HG03095 (cell line): ENCODE measurements at regions not wholly inside any gene's neighbourhood (a gene's known extent, or its start where the extent isn't known, plus 50 kb on each side); places are given as distances from the start of the nearest gene placed in this dataset.
"Not testable (repeated sequence)": the region's sequence is repeated elsewhere in the genome, so short reads cannot be mapped to it uniquely, and the experiment has no call there.

Source experiments
- ATAC-seq: cut with Tn5 transposase; IDR thresholded peaks from one replicate; pipeline ENCODE4 v1.9.1; 2021; ENCODE audit warnings: moderate library complexity; ENCODE audit not compliant: unreplicated experiment

DNA sequence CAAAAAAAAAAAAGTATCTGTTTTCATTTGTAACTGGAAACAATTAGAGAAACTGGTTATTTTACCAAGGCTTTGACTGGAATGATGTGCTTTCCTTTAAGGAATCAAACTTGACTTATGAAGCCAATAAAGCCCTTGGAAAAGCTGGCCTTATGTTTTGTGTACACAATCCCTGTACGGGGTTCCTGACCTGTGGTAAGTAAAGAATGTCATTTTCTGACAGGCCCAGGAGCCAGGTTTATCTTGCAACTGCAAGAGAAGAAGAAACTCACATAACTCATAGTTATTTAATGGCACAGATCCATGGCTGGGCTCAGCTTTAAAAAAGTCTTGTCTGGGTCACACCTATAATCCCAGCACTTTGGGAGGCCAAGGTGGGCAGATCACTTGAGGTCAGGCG lies 235.9 kb upstream of the RAI14 start:
- not testable (repeated sequence) for ATAC-seq

- no peak for ATAC-seq
Observed at GRCh38 chr5:34436761-34437501, 219.2 kb upstream of the RAI14 start.

- no peak for ATAC-seq
Observed at GRCh38 chr5:34439601-34440000, 216.5 kb upstream of the RAI14 start.

- not testable (repeated sequence) for ATAC-seq
Observed at GRCh38 chr5:34441767-34442166, 214.4 kb upstream of the RAI14 start.

DNA sequence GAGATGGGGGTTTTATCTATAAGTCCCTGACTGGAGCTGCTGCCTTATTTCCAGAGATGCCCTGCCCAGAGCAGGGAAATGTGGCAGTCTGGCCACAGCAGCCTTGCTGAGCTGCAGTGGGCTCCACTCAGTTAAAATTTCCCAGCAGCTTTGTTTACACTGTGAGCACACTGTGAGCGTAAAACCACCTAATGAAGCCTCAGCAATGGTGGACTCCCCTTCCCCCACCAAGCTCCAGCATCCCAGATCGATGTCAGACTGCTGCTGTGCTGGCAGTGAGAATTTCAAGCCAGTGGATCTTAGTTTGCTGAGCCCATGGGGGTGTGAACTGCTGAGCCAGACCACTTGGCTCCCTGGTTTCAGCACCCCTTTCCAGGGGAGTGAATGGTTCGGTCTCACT lies 208.7 kb upstream of the RAI14 start:
- no peak for ATAC-seq

DNA sequence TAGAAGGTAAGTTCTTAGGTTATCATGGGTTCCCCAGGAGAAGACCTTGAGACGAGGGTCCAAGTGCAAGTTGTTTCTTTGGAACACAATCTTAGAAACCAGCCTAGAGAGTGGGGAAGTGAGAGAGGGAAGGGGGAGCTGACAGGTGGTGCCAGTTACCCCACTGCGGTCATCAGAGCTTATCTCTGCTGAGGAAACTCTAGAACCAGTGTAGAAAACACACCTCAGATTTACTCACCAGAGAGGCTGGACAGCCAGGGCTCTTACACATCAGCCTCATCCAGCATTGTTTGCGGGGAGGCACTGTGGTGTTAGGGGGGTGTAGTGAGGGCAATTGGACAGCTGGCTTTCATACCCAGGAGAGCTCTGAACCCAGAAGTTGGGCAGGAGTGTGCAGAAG lies 206.5 kb upstream of the RAI14 start:
- ATAC-seq = no peak

DNA sequence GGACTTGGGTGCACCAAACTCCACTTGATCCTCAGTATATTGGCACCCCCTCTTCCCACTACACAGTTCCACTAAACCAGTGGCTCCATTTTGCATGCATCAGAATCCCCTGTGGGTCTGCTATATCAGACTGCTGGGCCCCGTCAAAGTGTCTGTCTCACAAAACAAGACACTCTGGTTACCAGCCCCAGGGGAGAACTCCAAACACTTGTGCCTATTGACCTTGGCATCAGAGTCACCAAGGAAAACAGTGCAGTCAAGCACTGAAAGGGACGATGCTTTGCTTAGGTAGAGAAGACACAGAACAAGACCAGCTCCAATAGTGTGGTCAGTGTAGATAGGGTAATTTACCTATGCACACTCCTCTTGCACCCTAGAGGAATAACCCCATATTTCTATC lies 205.8 kb upstream of the RAI14 start:
- no peak for ATAC-seq

- no peak for ATAC-seq
Observed at GRCh38 chr5:34452170-34452828, 203.8 kb upstream of the RAI14 start.

- ATAC-seq = no peak
Observed at GRCh38 chr5:34455098-34455497, 201.0 kb upstream of the RAI14 start.

DNA sequence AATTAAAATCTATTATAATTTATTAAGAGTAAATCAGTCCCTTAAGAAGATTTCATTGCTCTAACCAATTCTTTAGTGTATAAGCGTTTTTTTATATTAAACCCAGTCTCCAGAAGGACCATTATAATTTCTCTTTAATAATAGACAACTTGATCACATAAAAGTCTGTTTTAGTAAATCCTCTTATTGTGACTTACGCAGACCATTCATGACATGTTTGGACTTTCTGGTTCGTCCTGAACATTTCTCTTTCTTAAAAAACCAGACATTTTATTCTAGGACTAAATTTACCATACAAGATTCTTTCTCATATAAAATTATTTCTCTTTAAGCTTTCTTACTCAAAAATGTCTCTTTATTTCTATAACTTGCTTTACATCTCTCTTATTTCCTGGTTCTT lies 196.2 kb upstream of the RAI14 start:
- ATAC-seq = no peak

DNA sequence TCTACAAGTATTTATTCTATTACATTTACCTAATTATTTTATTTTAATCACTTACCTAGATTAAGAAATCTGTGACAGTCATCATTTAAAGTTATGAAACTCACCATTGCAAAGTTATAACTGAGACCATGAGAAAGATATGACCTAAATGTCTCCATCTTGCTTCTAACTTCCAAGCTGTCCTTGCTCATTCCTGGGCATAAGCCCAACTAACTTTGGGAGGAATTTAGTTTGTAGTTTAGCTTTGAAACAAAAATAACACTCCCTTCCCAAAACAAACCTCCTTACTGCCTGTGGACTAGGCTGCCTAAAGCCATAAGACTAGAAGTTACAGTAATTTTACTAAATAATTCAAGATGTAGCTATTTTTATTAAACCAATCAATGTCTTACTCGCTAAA lies 195.6 kb upstream of the RAI14 start:
- ATAC-seq = no peak

DNA sequence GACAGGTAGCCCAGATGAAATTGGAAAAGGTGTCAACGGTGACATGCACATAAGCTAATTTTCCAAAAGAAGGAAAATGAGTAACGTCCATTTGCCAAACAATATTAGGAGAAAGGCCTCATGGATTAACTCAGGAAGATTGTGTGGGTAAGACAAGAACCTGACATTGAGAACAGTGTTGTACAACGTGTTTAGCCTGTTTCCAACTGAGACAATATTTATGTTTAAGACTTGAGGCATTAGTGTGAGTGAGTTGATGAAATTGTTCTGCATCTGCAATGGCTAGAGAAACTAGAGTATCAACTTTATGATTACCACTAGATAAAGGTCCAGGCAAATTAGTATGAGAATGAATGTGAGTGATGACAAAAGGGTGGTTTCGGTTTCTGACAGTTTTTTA lies 191.3 kb upstream of the RAI14 start:
- ATAC-seq = no peak

DNA sequence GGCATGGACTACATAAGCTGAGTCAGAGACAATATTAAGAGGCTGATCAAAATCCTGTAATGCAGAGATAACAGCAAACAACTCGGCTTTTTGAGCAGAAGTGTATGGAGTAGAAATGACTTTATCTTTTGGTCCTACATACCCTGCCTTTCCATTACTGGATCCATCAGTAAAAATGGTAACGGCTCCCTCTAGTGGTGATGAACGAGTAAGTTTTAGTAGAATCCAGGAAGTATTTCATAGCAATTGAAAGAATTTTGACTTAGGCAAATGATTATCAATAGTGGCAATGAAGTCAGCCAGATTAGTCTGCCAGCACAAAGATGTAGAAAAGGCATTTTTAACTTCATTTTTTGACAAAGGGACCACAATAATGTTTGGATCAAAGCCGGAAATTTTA lies 190.8 kb upstream of the RAI14 start:
- not testable (repeated sequence) for ATAC-seq

DNA sequence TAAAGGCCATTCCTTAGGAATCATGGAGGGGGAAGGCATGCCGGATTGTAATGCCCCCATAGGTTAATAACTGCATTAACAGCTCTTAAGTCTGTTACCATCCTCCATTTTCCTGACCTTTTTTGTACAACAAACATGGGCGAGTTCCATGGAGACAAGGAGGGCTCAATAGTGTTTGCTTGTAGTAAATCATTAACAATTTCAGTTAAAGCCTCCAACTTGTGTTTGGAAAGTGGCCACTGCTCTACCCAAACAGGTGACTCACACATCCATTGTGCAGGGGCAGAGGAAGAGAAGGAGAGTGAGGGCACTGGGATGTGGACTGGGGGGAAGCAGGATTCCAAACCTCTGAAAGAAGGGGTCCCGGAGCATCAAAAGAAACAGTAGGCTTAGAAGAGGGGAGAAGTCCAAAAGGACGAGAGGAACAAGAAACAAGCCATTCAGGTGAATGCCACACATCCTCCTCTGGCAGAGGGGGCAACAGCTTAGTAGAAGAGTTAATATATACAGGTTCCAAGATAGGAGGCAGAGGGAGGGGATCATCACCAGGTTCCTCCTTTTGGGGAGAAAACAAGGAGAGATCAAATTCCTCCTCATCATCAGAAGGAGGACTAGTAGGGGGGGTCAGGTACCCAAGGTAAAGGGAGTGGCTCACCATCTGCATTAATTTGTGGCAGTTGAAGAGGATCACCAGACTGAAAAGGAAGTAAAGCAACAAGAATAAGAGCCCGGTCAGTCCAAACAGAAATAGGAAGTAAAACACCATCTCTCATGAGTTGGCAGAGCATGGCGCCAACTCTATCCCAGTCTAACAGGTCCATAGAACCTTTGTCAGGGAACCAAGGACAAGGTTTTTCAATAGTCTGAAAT lies 189.4 kb upstream of the RAI14 start:
- not testable (repeated sequence) for ATAC-seq

- ATAC-seq = no peak
Observed at GRCh38 chr5:34467436-34467835, 188.7 kb upstream of the RAI14 start.

DNA sequence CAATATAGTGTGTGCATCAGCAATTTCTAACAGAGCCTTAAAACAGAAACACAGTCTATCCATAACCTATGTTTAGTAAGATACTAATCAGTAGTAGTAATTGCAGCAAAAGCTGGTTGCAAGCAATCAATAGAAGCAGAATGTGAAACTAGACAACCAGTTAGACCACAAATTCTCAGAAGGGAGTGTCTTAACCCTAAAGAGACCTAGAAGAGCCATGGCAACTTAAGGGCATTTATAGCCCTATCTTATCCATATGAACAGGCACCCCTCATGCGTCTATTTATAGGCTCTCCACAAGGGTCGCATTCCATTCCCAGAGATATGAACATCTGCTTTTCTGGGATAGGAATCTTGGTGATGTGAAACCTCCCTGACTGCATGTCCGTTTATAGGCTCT lies 188.1 kb upstream of the RAI14 start:
- not testable (repeated sequence) for ATAC-seq

- ATAC-seq = no peak
Observed at GRCh38 chr5:34469971-34470370, 186.2 kb upstream of the RAI14 start.

- no peak for ATAC-seq
Observed at GRCh38 chr5:34474573-34475021, 181.5 kb upstream of the RAI14 start.

DNA sequence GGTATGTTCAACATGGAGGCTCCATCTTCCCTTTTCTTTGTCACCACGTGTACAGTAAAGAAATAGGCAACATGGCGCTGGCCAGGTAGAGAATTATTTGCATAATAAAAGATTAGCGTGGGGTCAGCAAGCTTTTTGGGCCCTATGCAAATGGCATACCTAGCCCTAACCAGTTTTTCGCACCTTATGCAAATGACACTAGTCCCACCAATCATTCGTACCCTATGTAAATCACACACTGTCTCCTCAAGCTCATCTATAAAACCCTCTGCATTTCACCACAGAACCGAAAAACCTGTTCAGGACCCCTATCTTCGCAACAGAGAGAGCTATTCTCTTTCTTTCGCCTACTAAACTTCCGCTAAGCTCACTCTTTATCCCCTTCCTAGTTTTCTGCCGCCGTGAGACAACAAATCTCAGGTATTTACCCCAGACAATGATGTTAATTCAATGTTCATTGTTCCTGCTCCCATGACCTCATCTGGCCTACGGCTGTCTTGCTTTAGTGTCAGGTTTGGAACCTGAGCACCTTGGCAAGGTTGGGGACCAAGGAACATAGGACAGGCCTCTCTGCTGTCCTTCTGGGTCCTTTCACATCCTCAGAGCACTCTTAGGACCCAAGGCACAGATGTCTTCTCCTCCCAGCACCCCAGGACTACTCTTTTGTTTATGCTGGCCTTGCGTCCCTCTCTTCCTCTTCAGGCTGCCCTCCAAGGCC lies 180.7 kb upstream of the RAI14 start:
- no peak for ATAC-seq

- ATAC-seq = no peak
Observed at GRCh38 chr5:34476941-34477565, 179.1 kb upstream of the RAI14 start.
